TTC549 (cell line): ENCODE measurements at regions not wholly inside any gene's neighbourhood (a gene's known extent, or its start where the extent isn't known, plus 50 kb on each side); places are given as distances from the start of the nearest gene placed in this dataset.
"Not testable (repeated sequence)": the region's sequence is repeated elsewhere in the genome, so short reads cannot be mapped to it uniquely, and the experiment has no call there.

Experiments used
- FAIRE-seq: peaks from 2 replicates; lab custom pipeline; 2012; peaks lifted over from hg19 to GRCh38; lab: Jason Lieb, UNC

DNA sequence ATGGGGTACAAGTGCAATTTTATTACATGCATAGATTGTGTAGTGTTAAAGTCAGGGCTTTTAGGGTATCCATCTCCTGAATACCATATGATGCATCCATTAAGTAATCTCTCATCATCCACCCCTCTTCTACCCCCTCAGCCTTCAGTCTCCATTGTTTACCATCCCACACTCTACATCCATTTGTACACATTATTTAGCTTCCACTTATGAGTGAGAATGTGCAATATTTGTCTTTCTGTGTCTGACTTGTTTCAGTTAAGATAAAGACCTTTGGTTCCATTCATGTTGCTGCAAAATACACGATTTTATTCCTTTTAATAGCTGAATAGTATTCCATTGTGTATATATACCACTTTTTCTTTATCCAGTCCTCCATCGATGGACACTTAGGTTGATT, 222.5 kb upstream of the USP24 start:
- FAIRE-seq: no peak

DNA sequence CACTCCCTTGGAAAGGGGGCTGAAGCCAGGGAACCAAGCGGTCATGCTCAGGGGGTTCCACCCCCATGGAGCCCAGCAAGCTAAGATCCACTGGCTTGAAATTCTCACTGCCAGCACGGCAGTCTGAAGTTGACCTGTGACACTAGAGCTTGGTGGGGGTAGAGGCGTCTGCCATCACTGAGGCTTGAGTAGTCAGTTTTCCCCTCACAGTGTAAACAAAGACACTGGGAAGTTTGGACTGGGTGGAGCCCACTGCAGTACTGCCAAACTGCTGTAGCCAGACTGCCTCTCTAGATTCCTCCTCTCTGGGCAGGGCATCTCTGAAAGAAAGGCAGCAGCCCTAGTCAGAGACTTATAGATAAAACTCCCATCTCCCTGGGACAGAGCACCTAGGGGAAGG, 215.6 kb upstream of the USP24 start:
- FAIRE-seq: not testable (repeated sequence)

DNA sequence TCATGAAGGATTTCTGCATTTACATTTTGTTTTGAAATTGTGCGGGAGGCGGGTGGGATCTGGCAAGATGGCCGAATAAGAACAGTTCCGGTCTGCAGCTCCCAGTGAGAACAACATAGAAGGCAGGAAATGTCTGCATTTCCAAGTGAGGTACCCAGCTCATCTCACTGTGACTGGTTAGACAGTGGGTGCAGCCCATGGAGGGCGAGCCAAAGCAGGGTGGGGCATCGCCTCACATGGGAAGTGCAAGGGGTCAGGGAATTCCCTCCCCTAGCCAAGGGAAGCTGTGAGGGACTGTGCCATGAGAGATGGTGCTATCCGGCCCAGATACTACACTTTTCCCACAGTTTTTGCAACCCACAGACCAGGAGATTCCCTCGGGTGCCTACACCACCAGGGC, 215.0 kb upstream of the USP24 start:
- not testable (repeated sequence) for FAIRE-seq

DNA sequence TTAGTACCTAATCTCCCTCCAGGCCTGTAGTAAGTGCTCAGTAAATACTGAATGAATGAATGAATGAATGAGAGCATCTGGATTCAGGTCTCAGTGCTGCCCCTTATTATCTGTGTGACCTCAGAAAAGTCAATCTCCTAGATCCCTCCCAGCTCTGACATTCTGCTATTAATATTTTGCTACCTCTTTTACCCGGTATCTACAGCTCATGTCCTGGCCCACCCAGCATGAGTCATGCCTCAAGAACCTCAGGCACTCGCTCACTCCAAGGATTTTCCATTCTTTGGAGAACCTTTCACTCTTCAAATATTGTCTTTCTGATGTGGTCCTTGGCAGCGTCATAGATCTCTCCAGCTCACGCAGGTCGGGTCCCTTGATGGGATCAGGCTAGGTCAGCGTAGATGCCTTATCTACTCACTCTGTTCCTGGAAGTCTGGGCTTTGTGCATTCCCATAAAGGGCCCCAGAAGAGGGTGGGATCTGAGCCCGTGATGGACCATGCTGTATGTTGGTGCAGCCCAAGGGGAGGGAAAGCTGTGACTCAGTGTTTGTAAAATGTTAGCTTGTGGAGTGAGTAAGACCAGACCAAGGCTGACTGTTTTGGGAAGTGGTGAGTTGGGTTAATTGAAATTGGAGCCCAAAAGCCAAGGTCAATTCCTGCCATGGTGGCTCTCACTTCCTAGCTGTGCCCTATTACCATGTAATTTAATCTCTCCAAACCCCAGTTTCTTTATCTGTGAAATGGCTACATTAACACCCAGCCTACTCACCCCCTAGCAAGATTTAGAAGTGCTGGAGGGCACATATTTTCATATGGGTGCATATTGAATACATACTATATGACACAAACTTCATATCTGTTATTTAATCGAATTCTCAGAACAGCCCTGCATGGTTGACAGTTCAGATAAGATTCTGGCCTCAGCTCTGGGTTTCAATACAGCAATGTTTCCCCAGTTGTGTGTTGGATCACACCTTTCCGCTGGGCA, 214.1 kb upstream of the USP24 start:
- no peak for FAIRE-seq

DNA sequence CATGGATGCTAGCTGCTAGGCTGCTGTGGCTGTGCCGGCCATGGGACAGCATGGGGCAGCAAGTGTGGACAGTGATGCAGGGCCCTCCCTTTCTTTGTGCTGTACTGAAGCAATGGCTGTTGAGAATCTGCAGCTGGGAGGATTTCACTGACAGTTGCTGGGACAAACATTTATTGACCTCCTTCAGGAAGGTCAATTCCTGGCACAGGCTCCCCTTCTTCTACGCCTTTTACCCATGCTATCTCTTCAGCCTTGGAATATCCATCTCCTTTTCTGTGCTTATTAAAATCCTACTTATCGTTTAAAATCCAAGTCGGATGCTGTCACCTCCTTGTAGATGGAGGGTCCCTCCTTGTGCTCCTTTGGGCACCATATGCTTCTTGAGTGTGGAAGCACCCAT, 213.1 kb upstream of the USP24 start:
- no peak for FAIRE-seq

DNA sequence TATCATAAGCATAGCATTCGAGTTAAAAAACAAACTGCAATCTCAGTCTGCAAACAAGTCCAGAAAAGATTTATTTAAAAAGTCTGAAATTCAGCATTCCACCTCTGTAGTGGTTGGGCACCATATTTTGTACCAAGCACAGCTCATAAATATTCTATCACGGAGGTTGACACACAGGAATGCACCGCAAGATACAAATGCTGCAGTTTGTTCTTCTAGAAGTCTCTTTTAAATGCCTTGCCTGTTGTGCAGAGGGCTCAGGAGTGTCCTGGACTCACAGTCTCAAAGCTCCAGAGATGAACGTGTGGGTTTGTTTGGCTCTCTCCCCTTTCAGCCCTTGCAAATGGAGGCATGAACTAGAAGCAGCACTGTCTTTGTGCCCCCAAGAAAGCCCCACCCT, 212.4 kb upstream of the USP24 start:
- FAIRE-seq: no peak

DNA sequence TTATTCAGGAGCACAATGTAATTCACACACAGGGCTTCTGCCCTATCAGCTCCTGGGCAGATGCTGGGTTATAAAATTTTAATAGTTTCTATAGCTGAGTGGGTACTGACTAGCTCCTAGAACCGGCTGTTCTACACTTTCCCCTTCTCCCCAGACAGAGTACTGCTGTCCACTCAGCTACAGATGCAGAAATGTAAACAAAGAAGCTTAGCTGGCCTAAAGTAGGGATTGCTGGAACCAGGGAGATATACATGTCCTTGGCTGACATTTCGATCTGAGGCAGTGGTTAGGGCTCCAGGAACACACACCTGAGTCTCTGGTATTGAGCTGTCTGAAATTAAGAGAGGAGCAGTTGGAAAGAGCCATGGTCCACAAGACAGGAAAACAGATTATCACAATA, 211.5 kb upstream of the USP24 start:
- no peak for FAIRE-seq

DNA sequence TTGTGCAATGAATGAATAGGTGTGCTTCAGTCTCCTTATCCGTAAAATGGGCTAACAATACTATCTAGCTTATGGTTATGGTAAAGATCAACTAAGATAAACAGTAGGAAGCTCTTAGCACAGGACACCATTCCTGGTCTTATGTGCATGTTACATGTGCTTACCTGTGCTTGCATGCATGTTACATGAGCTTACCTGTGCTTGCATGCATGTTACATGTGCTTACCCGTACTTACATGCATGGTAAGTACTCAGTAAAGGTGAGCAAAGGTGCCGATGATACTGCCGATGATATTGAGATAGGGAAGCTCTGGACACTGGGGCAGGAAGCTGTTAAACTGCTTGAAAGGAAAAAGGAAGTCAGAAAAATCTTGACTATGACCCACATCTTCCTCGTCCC, 211.0 kb upstream of the USP24 start:
- FAIRE-seq: no peak

DNA sequence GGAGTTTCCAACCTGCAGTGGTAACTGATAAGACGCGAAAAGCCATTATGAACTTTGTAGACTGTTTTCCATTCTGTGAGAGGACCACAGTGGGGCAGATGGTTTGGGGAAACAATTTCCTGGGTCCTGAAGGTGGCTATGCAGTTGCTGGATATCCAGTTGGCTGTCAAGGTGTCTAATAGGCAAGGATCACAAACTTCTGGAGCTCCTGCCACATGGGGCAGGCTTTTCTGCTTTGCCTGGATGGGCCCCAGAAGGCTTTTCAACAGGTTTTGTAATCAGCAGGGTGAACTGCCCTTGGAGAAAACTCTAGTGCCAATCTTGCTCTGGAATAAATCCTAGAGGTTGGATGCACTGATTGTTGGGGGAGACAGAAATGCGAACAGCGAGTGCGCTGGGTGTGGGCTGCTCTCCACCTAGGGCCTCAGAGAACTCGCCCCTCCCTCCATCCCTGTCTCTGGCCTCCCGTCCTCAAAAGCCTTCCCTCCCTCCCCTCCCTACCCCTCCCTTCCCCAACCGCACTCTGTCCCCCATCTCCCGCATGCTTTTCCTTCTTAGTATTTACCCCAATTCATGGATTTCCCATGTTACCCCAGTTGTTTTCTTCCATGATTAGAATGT, 210.3 kb upstream of the USP24 start:
- FAIRE-seq: no peak

DNA sequence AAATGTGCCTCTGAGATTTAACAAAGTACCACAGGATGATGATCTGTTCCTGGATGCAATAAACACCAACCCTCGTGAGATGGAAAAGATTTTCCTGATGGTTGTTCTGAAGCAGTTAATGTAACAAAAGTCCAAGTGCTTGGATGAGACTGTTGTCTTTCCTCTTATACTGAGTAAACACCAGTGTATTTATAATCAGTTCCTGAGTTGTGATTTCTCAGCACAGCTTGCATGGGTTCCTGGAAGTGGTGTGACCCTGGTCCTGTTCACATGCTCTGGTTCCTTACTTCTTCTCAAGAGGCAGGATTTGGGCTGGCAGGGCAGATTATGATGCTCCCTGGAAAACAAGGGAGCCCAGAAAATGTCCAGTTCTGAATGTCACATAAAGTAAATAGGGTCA, 208.2 kb upstream of the USP24 start:
- no peak for FAIRE-seq

DNA sequence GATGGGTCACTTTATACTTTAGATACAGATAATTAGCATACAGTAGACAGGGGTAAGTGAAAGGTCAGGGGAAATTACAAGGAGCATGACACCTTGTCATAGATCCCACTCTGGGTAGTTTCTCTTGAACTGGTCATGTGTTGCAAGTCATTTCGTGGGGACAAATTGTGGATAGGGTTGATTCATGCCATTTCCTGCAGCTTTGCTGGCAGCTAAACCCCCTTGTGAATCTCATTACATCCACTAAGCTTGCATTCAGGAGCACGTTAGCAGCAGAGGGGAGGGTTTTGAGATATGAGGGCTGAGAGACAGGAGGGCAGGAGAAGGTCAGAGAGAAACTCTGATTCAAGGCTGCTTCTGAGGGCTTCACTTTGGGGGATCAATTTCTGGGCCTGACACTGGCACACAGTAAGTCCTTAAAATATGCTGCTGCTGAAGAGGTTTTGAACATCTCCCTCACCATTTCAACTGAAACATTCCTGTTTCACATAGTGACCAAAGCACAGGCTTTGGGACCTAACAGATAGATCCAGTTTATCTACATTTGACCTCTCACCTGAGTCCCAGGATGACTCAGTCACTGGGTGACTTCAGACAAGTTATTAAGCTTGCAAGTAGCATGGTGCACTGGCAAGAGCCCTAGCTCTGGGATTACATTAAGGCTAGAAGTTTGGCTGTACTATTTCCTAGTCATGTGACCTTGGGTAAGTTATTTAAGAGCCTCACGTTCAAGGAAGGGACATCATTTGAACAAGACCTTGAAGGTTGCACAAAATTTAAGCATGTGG, 206.0 kb upstream of the USP24 start:
- FAIRE-seq: no peak

DNA sequence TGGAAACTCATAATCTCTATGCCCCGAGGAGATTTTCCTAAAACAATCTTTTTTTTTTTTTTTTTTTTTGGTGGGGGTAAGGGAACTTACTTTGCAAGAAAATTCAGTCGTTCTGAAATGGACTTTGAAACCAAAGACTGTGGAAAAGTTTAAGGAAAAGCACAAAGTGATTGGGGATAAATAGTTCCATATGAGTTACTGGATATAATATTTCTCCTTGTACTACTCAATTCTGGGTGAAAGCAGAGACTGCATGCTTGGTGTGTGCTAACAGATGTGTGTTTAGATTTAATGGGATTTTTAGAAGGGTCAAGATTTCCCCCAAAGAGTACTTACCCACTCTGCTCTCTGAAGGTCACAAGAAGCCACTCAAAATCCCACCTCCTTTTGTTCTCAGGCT, 204.9 kb upstream of the USP24 start:
- no peak for FAIRE-seq

DNA sequence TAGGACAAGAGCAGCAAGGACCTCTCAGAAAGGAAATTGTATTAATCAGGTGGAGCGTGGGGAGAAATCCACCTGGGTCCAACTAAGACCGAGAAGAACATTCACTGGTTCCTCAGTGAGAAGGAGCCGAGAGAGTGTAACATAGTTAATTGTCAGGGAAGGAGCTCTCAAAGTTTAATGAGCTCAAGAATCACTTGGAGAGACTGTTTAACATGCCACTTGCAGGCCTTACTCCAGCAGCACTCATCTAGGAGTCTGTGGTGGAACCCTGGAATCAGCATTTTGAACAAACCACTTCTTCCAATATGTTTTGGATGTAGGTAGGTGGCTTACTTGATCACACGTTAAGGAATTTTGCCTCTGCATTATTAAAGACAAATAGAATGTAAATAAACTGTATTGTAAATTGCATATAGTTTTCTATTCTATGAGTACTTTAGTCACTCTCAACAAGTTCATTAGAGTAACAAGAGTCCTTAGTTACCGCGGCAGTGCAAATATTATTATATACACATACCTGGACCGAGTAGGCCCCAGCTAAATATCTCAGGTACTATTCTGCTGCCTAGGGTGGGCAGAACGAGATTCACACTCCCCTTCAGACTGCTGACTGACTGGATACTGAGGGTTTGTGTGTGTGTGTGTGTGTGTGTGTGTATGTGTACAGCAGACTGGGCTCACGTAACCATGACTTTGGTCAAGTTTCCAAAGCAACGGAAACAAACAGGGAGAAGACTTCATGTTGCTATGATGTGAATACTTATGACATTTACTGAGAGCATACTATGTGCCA, 203.2 kb upstream of the USP24 start:
- FAIRE-seq: no peak

DNA sequence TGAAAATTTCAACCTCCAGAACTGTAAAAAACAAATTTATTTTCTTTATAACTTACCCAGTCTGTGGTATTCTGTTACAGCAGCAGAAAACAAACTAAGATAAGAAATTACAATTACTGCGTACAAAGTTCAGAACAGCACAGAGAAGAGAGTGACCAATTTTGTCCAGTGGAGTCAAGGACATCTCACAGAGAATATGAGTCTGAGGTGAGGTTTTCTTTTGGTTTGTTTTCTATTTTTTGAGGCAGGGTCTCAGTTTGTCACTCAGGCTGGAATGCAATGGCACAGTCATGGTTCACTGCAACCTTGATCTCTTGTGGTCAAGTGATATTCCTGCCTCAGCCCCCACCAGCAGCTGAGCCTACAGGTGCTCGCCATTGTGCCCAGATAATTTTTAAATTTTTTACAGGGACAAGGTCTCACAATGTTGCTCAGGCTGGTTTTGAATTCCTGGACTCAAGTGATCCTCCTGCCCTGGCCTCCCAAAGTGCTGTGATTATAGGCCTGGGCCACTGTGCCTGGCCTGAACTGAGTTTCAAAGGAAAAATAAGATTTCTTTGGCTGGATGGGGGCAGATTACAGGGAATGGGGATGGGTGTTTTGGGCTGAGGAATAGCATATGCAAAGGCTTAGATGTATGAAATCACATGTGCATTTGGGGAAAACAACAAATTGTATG, 201.1 kb upstream of the USP24 start:
- FAIRE-seq: no peak

DNA sequence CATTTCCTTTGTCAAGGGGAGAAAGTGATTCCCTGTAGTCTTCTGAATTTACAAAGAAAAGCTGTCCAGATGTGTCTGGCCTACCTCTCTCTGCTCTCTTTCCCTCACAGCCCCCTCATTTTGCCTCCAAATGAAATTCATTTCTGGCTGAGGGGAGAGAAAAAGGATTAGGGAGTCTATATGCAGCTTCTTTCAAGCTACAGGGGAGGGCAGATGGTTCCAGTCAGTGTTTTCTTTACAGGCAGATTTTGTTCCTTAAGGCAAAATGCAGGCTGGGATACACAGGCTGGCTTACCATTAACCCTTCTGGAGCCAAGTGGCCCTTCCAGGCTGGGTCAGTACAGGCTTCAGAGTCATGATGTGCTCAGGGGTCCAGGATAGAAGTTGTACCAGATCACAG, 198.1 kb upstream of the USP24 start:
- no peak for FAIRE-seq

DNA sequence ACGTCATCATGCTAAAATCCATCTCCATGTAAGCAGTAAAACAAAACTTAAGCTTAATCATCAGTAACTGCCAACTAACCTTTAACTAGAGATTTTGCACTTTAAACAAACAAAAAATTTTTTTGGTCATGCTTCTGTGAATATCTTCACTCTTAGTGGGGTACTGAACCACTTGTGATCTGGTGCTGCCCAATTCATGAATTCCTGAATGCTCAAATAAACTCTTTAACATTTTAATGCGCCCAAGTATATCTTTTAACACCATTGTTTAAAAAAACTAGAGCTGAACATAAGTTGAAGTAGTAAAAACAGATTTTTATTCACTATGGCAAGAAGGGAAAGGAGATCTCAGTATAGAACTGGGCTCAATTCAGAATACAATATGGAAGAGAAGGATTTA, 196.9 kb upstream of the USP24 start:
- FAIRE-seq: no peak

DNA sequence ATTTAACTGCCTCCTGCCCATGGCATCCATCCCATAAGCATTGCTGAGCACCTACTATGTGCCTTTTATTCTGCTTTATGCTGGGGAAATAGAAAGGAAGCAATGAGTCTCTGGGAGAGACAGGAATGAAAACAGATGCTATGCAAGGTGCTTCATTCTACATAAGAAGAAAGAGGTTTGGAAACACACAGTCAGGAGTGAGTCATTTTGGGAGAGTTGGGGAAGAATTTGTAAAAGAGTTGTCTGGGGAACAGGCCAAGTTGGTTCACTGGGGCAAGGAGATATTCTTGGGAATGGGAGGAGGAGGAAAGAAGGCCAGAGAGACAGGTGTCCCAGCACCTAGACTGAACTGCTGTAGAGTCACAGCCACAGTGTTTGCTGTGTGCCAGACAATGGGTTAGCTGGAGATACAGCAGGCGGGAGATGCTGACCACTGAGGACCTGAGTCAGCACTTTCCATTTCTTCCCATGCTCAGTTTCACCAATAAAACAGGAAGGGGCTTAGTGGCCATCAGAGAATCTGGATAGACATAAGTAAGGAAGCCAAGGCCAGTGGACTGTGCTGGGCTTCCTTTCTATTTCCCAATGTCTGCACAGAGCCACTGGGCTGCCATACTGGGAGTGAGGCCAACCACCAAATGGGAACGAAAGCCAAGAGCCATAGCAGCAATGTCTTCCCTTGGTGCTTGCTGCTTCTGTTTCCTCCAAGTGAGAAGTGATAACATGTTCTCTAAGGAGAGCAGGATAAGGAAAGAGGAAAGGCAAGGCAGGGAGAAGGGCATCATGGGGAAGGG, 187.7 kb upstream of the USP24 start:
- FAIRE-seq: no peak

DNA sequence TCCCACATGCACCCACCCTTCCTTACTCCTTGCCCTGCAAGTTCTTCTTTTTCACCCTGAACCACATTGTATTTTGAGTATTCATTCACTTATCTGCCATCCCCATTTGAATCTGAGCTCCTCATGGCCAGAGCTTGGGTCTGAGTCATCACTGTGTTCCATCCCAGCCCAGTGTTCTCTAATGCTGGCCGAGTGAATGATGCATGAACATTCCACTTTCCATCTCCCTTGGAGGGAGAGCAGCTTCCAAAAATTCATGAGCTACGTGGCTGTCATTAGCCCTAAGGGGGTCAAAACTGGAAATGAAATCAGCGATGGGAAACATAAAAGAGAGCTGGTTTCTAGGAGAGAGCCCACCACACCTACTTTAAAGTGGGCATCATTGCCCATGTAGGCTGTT, 187.0 kb upstream of the USP24 start:
- FAIRE-seq: no peak

DNA sequence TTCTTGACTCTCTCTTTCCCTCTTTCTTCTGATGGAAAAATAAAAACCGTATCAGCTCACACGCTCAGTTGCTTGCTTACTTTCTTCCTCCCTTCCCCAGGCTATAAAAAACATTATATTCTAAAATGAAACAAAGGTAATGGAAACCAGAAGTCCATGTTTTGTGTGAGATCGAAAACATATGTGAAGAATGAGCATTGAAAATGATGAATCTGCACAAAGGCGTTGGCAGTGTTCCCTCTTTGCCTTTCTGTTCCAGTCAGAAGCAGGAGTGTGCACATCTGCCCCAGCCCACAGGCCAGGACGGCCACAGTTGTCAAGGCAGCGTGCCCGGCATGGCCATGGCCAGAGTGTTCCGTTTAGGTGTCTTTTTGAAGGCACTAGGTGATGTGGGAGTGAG, 185.3 kb upstream of the USP24 start:
- no peak for FAIRE-seq

DNA sequence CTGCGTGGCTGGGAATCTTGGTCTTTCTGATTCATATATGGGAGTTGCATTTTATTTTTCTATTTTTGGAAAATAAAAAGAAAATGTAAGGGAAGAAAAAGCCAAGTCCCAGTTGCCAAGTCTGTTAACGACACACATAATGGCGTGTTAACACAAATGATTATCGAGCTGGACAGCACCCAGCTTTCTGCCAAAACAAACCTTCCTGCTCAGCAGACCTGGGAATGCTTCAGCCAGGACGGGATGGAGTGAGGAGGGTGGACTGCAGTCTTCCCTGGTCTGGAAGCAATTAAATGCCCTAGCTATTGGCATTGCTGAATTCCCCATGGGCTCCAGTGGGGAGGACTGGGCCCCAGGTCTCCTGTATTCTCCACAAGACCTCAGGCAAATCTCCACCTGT, 184.2 kb upstream of the USP24 start:
- FAIRE-seq: no peak

DNA sequence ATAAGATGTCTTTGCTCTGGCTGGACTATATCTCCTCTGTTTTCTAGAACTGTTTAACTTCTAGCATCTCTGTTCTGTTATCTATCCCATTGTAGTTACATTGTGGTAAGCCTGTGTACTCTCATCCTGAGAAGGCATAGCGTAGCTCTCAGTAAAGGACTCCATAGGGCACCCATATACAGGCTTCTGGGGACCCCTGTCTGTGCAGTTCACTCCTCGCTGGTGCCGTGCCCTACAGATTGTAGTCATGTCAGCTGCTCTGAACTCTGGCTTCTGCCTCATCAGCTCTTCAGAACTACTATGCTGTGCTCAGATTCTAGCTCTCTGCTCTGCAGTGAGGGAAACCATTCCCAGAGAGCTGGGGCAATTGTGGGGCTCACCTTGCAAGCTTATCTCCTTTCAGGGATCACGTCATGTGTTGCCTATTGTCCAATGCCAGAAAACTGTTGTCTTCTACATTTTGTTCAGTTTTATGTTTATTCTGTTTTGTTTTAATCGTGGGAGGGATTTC, 181.3 kb upstream of the USP24 start:
- FAIRE-seq: no peak
